Fibroblast of lung (primary cell): ENCODE measurements at regions not wholly inside any gene's neighbourhood (a gene's known extent, or its start where the extent isn't known, plus 50 kb on each side); places are given as distances from the start of the nearest gene placed in this dataset.

Source experiments
- CTCF ChIP-seq, 2 donors: IDR thresholded peaks in 1 of 2; conservative IDR thresholded peaks in 1 of 2; 1 replicate in 1 of 2; 2 replicates in 1 of 2; pipeline ENCODE4 v1.5.1; 2011 to 2012; ENCODE audit warnings: low read length in 2 of 2, control low read depth in 1 of 2, inconsistent platforms in 1 of 2, low read depth in 1 of 2, mild to moderate bottlenecking in 1 of 2
- EZH2 ChIP-seq: IDR thresholded peaks from 2 replicates; pipeline ENCODE4 v1.5.1; 2012; ENCODE audit warnings: low read length, control low read depth, mild to moderate bottlenecking; ENCODE audit errors: missing control alignments

GRCh38 chr3:178406206-178406605 is 130.0 kb upstream of the KCNMB2 start:
- TF ChIP-seq CTCF (conservative IDR thresholded peaks at IDR 0.05 in 1 of 2, IDR thresholded peaks at IDR 0.05 in 1 of 2; ENCODE audit: low read depth in 1 of 2, low read length in 2 of 2) (no peak), EZH2 (no peak)
